Vagina (tissue), 2 donors: ENCODE measurements at regions not wholly inside any gene's neighbourhood (a gene's known extent, or its start where the extent isn't known, plus 50 kb on each side); places are given as distances from the start of the nearest gene placed in this dataset.

ENCODE experiments used
- DNase-seq, 2 donors: peaks; one replicate each; pipeline ENCODE4 v3.0.0-alpha.2; 2017; ENCODE audit errors: extremely low spot score in 2 of 2
- H3K27ac ChIP-seq: fragments of 200-600 bp; sonication (generic); one replicate; pipeline ENCODE4 v1.5.1; 2019
- H3K27me3 ChIP-seq: fragments of 200-600 bp; sonication (generic); one replicate; pipeline ENCODE4 v1.5.1; 2019
- H3K36me3 ChIP-seq, 2 donors: fragments of 200-600 bp; sonication (generic); one replicate each; pipeline ENCODE4 v1.5.1; 2017 to 2019
- H3K4me1 ChIP-seq: fragments of 200-600 bp; sonication (generic); one replicate; pipeline ENCODE4 v1.5.1; 2019
- H3K4me3 ChIP-seq, 2 donors: fragments of 200-600 bp; sonication (generic); 1 replicate in 1 of 2; 2 replicates in 1 of 2; pipeline ENCODE4 v1.5.1; 2016 to 2019
- H3K9me3 ChIP-seq: fragments of 200-600 bp; sonication (generic); one replicate; pipeline ENCODE4 v1.5.1; 2019
- POLR2A ChIP-seq, 2 donors: fragments of 450-650 bp; IDR thresholded peaks; one replicate each; pipeline ENCODE4 v1.6.1; 2017; ENCODE audit warnings: antibody characterized with exemption in 2 of 2, mild to moderate bottlenecking in 2 of 2, moderate library complexity in 2 of 2
- POLR2AphosphoS5 ChIP-seq, 2 donors: sonication (generic); formaldehyde crosslinking; IDR thresholded peaks; one replicate each; pipeline ENCODE4 v1.9.0; 2017; ENCODE audit warnings: antibody characterized with exemption in 2 of 2, mild to moderate bottlenecking in 2 of 2, low read depth in 1 of 2; ENCODE audit not compliant: insufficient read depth in 1 of 2
- intact Hi-C: fragments of 100-400 bp; cut with DNase I; formaldehyde crosslinking; loops from one replicate; pipeline ENCODE4 v1.15.1; 2023
- TF ChIP-seq, protein P1 (sequence below), 3 experiments: fragments of 450-650 bp in 2 of 3; fragments of 200-600 bp in 1 of 3; sonication (generic) in 1 of 3; IDR thresholded peaks; one replicate each; pipeline ENCODE4 v1.5.1; 2017 to 2019; ENCODE audit warnings: antibody characterized with exemption in 3 of 3, mild to moderate bottlenecking in 2 of 3, moderate library complexity in 2 of 3

DNA sequence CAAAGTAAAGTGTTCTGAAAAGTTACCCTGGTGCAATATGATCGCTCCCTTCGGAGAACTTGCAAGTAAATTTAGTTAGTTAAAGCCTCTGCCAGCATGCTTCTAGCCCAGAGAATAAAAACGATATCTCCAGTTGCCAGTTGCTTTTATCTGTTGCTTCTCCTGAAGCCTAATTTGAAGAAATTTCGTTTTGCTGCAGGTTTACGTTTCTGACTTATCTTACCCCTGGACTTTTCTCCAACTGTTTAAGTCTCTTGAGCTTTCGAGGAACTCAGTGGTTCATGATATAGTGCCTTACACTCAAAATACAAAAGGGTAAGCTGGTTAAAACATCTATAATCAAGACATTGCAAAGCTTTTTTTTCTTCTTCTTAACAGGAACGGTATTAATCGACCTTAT is 131.1 kb downstream of the FAM161A start:
- Histone ChIP-seq H3K27ac (no peak overlapping the region), H3K27me3 (no peaks in the 10 kb centered on the region), H3K4me1 (no peaks in the 10 kb centered on the region), H3K36me3 (no peaks in the 10 kb centered on the region), H3K9me3 (no peaks in the 10 kb centered on the region), H3K4me3 (no peak overlapping the region)
- no peak for TF ChIP-seq POLR2A (IDR thresholded peaks at IDR 0.05)
- TF ChIP-seq POLR2AphosphoS5 (IDR thresholded peaks at IDR 0.05; ENCODE audit: insufficient read depth in 1 of 2, low read depth in 1 of 2), result no peak
- TF ChIP-seq, protein P1, sequence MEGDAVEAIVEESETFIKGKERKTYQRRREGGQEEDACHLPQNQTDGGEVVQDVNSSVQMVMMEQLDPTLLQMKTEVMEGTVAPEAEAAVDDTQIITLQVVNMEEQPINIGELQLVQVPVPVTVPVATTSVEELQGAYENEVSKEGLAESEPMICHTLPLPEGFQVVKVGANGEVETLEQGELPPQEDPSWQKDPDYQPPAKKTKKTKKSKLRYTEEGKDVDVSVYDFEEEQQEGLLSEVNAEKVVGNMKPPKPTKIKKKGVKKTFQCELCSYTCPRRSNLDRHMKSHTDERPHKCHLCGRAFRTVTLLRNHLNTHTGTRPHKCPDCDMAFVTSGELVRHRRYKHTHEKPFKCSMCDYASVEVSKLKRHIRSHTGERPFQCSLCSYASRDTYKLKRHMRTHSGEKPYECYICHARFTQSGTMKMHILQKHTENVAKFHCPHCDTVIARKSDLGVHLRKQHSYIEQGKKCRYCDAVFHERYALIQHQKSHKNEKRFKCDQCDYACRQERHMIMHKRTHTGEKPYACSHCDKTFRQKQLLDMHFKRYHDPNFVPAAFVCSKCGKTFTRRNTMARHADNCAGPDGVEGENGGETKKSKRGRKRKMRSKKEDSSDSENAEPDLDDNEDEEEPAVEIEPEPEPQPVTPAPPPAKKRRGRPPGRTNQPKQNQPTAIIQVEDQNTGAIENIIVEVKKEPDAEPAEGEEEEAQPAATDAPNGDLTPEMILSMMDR (IDR thresholded peaks at IDR 0.05), result no peak
- intact Hi-C loops, result no loop called here
- DNase-seq, result peak in 1 of 2 donors; percentile 5

DNA sequence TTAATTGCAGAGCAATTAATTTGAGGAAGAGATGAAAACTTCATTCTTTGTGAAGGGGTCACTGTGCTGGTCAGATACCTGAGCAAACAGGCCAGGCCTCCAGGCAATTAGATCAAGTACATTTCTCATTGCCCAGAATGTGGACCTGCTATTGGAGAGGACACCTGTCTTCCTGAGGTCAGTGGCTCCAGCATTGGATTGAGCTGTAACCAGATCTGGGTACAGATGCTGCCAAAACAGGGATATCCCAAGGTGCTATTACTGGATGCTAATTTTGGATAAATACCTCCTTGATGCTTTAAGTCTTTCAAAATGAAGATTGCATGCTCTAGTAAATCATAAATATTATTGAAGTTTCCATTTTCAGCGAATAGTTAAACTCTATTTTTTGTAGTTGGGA is 131.5 kb downstream of the FAM161A start:
- H3K27ac ChIP-seq, result no peak overlapping the region
- H3K27me3 ChIP-seq, result no peaks in the 10 kb centered on the region
- DNase-seq, result peak in 1 of 2 donors; percentile 8
- TF ChIP-seq POLR2A (IDR thresholded peaks at IDR 0.05) (no peak), POLR2AphosphoS5 (IDR thresholded peaks at IDR 0.05; ENCODE audit: insufficient read depth in 1 of 2, low read depth in 1 of 2) (no peak)
- TF ChIP-seq, protein P1 (IDR thresholded peaks at IDR 0.05), result no peak
- intact Hi-C loops, result no loop called here
- H3K9me3 ChIP-seq, result no peaks in the 10 kb centered on the region
- no peak overlapping the region for H3K4me3 ChIP-seq
- H3K4me1 ChIP-seq, result no peaks in the 10 kb centered on the region
- H3K36me3 ChIP-seq, result no peaks in the 10 kb centered on the region

DNA sequence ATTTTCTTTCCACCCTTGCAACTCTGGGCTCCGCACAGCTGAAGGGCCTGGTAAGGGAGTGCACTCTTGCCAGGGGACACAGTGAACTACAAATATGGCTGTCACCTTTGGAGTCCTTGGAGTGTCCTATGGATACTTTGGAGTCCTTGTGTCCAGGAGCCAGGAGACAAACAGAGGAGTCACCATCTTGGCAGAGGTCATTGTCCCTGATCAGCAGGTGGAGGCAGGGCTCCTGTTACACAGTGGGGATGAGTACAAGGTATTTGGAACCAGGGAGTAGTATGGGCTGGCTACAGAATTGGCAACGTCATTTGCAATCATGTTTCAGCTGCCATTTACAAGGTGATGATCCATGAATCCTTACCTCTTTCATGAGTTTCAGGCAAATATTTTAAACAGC is 132.5 kb downstream of the FAM161A start:
- H3K27me3 ChIP-seq, result no peaks in the 10 kb centered on the region
- no peaks in the 10 kb centered on the region for H3K9me3 ChIP-seq
- no peak overlapping the region for H3K27ac ChIP-seq
- intact Hi-C loops, result no loop called here
- no peak for TF ChIP-seq POLR2A (IDR thresholded peaks at IDR 0.05)
- no peaks in the 10 kb centered on the region for H3K4me1 ChIP-seq
- no peak for DNase-seq
- no peaks in the 10 kb centered on the region for H3K36me3 ChIP-seq
- H3K4me3 ChIP-seq, result no peak overlapping the region

DNA sequence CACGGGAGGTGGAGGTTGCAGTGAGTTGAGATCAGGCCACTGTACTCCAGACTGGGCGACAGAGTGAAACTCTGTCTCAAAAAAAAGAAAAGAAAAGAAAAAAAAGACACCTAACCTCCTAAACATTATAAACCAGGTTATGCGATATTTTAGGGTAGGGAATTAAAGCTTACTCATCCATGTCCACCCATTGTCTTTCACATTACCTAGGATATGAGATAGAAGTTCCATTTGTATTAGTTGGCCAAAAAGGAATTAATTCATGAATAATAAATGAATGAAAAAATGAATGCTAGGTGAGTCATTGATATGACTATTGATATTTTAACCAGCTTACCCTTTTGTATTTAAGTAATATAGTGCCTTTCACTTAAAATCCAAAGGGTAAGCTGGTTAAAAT is 132.9 kb downstream of the FAM161A start:
- intact Hi-C loops, result no loop called here
- TF ChIP-seq POLR2AphosphoS5 (IDR thresholded peaks at IDR 0.05; ENCODE audit: insufficient read depth in 1 of 2, low read depth in 1 of 2) (no peak), POLR2A (IDR thresholded peaks at IDR 0.05) (no peak)
- TF ChIP-seq, protein P1 (IDR thresholded peaks at IDR 0.05), result no peak
- Histone ChIP-seq H3K27me3 (no peaks in the 10 kb centered on the region), H3K4me1 (no peaks in the 10 kb centered on the region), H3K27ac (no peak overlapping the region), H3K9me3 (no peaks in the 10 kb centered on the region), H3K36me3 (no peaks in the 10 kb centered on the region), H3K4me3 (no peak overlapping the region)
- no peak for DNase-seq

DNA sequence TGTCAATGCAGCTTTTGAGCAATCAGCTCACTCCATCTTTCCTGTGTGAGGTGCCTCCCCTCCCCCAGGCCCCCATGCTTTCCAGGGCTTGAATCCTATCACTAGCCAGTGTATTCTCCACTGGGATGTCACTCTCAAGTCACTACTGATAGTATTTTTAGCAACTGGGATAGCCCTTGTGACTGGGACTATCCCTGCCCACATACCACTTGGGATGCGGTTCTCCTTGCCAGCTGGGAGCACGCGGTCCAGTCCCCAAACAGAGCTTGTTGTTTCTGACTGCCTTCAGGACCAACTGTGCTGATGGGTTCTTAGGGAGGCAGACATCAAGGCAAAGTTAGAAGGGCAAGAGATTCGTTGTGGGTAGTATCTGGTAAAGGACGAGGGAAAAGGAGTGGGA is 134.9 kb downstream of the FAM161A start:
- no peaks in the 10 kb centered on the region for H3K9me3 ChIP-seq
- no peaks in the 10 kb centered on the region for H3K27me3 ChIP-seq
- TF ChIP-seq POLR2AphosphoS5 (IDR thresholded peaks at IDR 0.05; ENCODE audit: insufficient read depth in 1 of 2, low read depth in 1 of 2) (no peak), POLR2A (IDR thresholded peaks at IDR 0.05) (no peak)
- TF ChIP-seq, protein P1 (IDR thresholded peaks at IDR 0.05), result no peak
- no peaks in the 10 kb centered on the region for H3K36me3 ChIP-seq
- H3K4me3 ChIP-seq, result no peak overlapping the region
- no peaks in the 10 kb centered on the region for H3K4me1 ChIP-seq
- intact Hi-C loops, result no loop called here
- no peak for DNase-seq
- H3K27ac ChIP-seq, result no peak overlapping the region

DNA sequence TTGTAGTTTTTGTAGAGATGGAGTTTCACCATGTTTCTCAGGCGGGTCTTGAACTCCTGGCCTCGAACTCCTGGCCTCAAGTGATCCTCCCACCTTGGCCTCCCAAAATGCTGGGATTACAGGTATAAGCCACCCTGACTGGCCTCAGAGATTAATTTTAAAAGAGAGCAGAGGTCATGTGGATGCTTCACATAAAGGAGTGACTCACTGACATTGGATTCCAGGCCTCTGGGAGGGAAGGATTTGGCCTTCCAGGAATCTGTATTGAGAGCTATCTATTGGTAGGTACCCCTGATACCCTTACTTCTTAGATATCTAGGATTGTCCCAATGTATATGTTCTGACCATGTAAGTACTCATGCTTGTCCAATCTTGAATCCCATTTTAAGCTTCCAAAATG is 138.4 kb downstream of the FAM161A start:
- no peaks in the 10 kb centered on the region for H3K4me1 ChIP-seq
- no peaks in the 10 kb centered on the region for H3K27me3 ChIP-seq
- intact Hi-C loops, result no loop called here
- peak in 1 of 2 donors; percentile 40 for DNase-seq
- TF ChIP-seq POLR2AphosphoS5 (IDR thresholded peaks at IDR 0.05; ENCODE audit: insufficient read depth in 1 of 2, low read depth in 1 of 2), result no peak
- TF ChIP-seq, protein P1 (IDR thresholded peaks at IDR 0.05), result no peak
- no peak for TF ChIP-seq POLR2A (IDR thresholded peaks at IDR 0.05)
- no peaks in the 10 kb centered on the region for H3K9me3 ChIP-seq
- H3K36me3 ChIP-seq, result no peaks in the 10 kb centered on the region
- H3K4me3 ChIP-seq, result no peak overlapping the region
- no peak overlapping the region for H3K27ac ChIP-seq
